Liver (tissue), 8 donors: ENCODE measurements at regions not wholly inside any gene's neighbourhood (a gene's known extent, or its start where the extent isn't known, plus 50 kb on each side); places are given as distances from the start of the nearest gene placed in this dataset.

Experiments
- DNase-seq: peaks from one replicate; pipeline ENCODE4 v3.0.0-alpha.2; 2017; ENCODE audit warnings: low spot score
- H3K27ac ChIP-seq, 2 donors: one replicate each; pipeline ENCODE4 v1.7.0; 2013; ENCODE audit warnings: inconsistent platforms in 2 of 2, low read length in 2 of 2, control low read depth in 1 of 2, low read depth in 1 of 2, mild to moderate bottlenecking in 1 of 2
- H3K27me3 ChIP-seq, 4 donors: one replicate each; pipeline versions ENCODE4 v1.6.1 to v1.7.0; 2013; ENCODE audit warnings: low read length in 3 of 4, inconsistent platforms in 1 of 4, mild to moderate bottlenecking in 1 of 4, moderate library complexity in 1 of 4; ENCODE audit not compliant: control insufficient read depth in 4 of 4, insufficient read depth in 4 of 4
- H3K36me3 ChIP-seq, 4 donors: one replicate each; pipeline versions ENCODE4 v1.6.1 to v1.7.0; 2013; ENCODE audit warnings: low read length in 3 of 4, mild to moderate bottlenecking in 3 of 4, low read depth in 1 of 4, moderate library complexity in 1 of 4; ENCODE audit not compliant: control insufficient read depth in 4 of 4, insufficient read depth in 3 of 4
- H3K4me1 ChIP-seq, 4 donors: one replicate each; pipeline versions ENCODE4 v1.6.1 to v1.7.0; 2013; ENCODE audit warnings: low read length in 3 of 4, mild to moderate bottlenecking in 3 of 4, moderate library complexity in 1 of 4; ENCODE audit not compliant: control insufficient read depth in 4 of 4, insufficient read depth in 4 of 4
- H3K4me3 ChIP-seq, 3 donors: one replicate each; pipeline versions ENCODE4 v1.6.1 to v1.7.0; 2013; ENCODE audit warnings: low read length in 3 of 3, control low read depth in 1 of 3, low read depth in 1 of 3, mild to moderate bottlenecking in 1 of 3
- H3K9ac ChIP-seq, 2 donors: one replicate each; pipeline ENCODE4 v1.7.0; 2013; ENCODE audit warnings: low read length in 2 of 2, mild to moderate bottlenecking in 2 of 2, moderate library complexity in 2 of 2, control low read depth in 1 of 2, low read depth in 1 of 2
- H3K9me3 ChIP-seq, 4 donors: one replicate each; pipeline versions ENCODE4 v1.6.1 to v1.7.0; 2013; ENCODE audit warnings: low read length in 3 of 4; ENCODE audit not compliant: control insufficient read depth in 4 of 4
- ATF3 ChIP-seq: IDR thresholded peaks from 2 replicates; pipeline ENCODE4 v1.6.1; 2016; ENCODE audit warnings: antibody characterized with exemption
- CTCF ChIP-seq: fragments of 150-350 bp; IDR thresholded peaks from 2 replicates; pipeline ENCODE4 v1.5.1; 2017; ENCODE audit warnings: improper control_type of control experiment, low read depth, low read length; ENCODE audit not compliant: missing input control
- FOXA1 ChIP-seq: IDR thresholded peaks from 2 replicates; pipeline ENCODE4 v1.6.1; 2016; ENCODE audit warnings: antibody characterized with exemption
- FOXA2 ChIP-seq: IDR thresholded peaks from 2 replicates; pipeline ENCODE4 v1.6.1; 2016; ENCODE audit warnings: antibody characterized with exemption
- HNF4A ChIP-seq, 2 donors: conservative IDR thresholded peaks; 2 replicates each; pipeline ENCODE4 v1.6.1; 2016; ENCODE audit warnings: antibody characterized with exemption in 2 of 2, mild to moderate bottlenecking in 2 of 2
- JUND ChIP-seq, 2 donors: IDR thresholded peaks; 2 replicates each; pipeline ENCODE4 v1.6.1; 2016; ENCODE audit warnings: antibody characterized with exemption in 2 of 2
- NR2F2 ChIP-seq: IDR thresholded peaks from 2 replicates; pipeline ENCODE4 v1.6.1; 2016; ENCODE audit warnings: antibody characterized with exemption
- RAD21 ChIP-seq, 2 donors: IDR thresholded peaks; 2 replicates each; pipeline ENCODE4 v1.6.1; 2016; ENCODE audit warnings: antibody characterized with exemption in 2 of 2, mild to moderate bottlenecking in 2 of 2
- REST ChIP-seq: IDR thresholded peaks from 2 replicates; pipeline ENCODE4 v1.6.1; 2016; ENCODE audit warnings: antibody characterized with exemption, mild to moderate bottlenecking
- RXRA ChIP-seq, 2 donors: IDR thresholded peaks; 2 replicates each; pipeline ENCODE4 v1.6.1; 2017 to 2018; ENCODE audit warnings: antibody characterized with exemption in 2 of 2, mild to moderate bottlenecking in 1 of 2
- TAF1 ChIP-seq: conservative IDR thresholded peaks from 2 replicates; pipeline ENCODE4 v1.6.1; 2016; ENCODE audit warnings: antibody characterized with exemption, mild to moderate bottlenecking
- ZBTB33 ChIP-seq: IDR thresholded peaks from 2 replicates; pipeline ENCODE4 v1.6.1; 2016; ENCODE audit warnings: antibody characterized with exemption
- WGBS: extraction: QIAGEN DNeasy Blood & Tissue Kit; methylation state at CpG from one replicate; pipeline ENCODE4 v1.1.7; 2013; 5-methylcytosine and 5-hydroxymethylcytosine counted together
- donor health status: healthy.
- donor health status: healthy.
- donor health status: healthy.
- donor health status: healthy.
- donor health status: healthy.

GRCh38 chr10:44575601-44576380 lies 190.9 kb upstream of the CXCL12 start (continued):
- TF ChIP-seq CTCF (no peak), NR2F2 (no peak), TAF1 (no peak), ZBTB33 (no peak)

- WGBS = 74% methylated on average over 6 of the region's 6 CpGs
- Histone ChIP-seq H3K4me1 (no peaks in the 10 kb centered on the region), H3K4me3 (no peak overlapping the region), H3K27ac (no peak overlapping the region), H3K27me3 (no peaks in the 10 kb centered on the region), H3K9me3 (no peaks in the 10 kb centered on the region), H3K36me3 (no peaks in the 10 kb centered on the region), H3K9ac (no peak overlapping the region)
- peak; percentile 17 for DNase-seq
- no peak for TF ChIP-seq JUND (IDR thresholded peaks at IDR 0.05)
- TF ChIP-seq CTCF = no peak
- no peak for TF ChIP-seq TAF1
- TF ChIP-seq REST = no peak
- no peak for TF ChIP-seq NR2F2
- no peak for TF ChIP-seq ATF3
- TF ChIP-seq FOXA1 = no peak
- no peak for TF ChIP-seq FOXA2
- TF ChIP-seq HNF4A (conservative IDR thresholded peaks at IDR 0.05) = no peak
- TF ChIP-seq RAD21 (IDR thresholded peaks at IDR 0.05) = no peak
- TF ChIP-seq RXRA (IDR thresholded peaks at IDR 0.05) = no peak
These were observed 191.8 kb upstream of the CXCL12 start for GRCh38 chr10:44576702-44577191.
